Fibroblast of the conjunctiva (primary cell): ENCODE measurements at regions not wholly inside any gene's neighbourhood (a gene's known extent, or its start where the extent isn't known, plus 50 kb on each side); places are given as distances from the start of the nearest gene placed in this dataset.
A peak's percentile ranks its signal among the peaks of the same experiment; 100 is the strongest.

Experiments used
- DNase-seq: peaks from one replicate; pipeline ENCODE4 v3.0.0-alpha.2; 2010; ENCODE audit warnings: low read depth

DNA sequence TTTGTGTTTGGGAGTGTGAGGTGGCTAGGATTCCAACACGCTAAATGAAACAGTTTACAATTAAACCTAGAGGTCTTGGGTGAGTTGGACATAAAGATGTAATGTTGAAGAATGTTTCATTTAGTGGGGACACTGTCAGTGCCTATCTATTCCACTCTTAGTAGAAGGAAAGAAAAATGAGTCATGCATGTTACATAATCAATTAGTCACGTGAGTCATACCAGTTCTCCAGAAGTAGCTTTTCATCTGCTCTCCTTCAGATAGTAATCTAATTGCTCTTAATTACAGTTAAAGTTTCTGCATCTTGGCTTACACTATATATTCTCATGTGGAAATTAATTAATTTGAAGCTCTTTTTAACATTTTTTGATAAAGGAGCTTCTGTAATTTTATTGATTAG is 115.7 kb upstream of the P2RY1 start:
- DNase-seq: no peak

DNA sequence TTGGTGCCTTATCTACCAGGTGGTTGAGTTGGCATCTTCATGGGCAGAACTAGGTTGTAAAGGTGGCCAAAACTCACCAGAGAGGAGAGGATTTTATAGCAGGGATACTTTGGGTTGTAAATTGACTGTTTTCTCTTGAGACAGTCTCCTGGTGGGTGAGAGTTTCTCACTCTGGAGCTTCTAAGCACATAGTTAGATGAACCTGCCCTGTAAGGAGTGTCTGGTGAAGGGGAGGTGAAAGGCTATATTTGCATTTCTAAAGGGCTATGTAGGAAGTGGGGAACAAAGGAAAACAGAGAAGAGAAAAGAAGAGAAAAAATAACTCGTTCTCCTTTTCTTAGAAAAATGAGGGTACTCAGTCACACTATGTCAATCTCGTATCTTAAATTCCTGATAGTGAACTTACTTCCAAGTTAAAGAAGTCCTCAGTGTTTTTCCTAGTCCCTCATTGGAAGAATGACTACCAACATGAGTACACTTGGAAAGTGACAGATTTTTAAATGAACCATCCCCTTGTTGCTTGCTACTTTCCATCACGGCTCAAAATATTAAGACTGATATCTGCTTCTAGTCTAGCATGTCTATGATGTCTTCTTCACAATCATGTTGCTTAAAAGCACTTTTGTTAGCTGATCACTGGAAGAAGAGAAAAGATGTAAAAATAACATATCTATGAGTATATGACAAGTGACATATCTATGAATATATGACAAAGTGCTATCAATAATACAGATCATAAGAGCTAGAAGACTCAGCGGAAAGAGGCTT is 113.8 kb upstream of the P2RY1 start:
- DNase-seq: no peak

DNA sequence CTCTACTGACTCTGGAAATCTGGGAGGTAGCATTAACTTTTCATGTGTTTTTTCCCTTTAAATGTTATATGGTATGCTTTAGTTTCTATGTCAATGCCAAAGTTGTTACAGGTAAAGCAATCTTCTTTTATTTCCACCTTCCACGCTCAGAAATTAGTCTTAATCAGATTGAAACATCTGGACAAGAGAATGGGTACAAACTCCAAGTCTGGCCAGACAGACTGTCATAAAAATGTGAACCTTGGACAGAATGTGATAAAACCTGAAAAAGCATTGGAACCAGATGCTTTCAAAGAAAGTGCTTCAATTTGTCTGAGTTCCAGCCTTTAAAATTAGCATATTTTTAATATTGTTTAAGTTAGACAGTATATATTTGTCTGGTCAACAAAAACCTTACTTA is 110.7 kb upstream of the P2RY1 start:
- no peak for DNase-seq

DNA sequence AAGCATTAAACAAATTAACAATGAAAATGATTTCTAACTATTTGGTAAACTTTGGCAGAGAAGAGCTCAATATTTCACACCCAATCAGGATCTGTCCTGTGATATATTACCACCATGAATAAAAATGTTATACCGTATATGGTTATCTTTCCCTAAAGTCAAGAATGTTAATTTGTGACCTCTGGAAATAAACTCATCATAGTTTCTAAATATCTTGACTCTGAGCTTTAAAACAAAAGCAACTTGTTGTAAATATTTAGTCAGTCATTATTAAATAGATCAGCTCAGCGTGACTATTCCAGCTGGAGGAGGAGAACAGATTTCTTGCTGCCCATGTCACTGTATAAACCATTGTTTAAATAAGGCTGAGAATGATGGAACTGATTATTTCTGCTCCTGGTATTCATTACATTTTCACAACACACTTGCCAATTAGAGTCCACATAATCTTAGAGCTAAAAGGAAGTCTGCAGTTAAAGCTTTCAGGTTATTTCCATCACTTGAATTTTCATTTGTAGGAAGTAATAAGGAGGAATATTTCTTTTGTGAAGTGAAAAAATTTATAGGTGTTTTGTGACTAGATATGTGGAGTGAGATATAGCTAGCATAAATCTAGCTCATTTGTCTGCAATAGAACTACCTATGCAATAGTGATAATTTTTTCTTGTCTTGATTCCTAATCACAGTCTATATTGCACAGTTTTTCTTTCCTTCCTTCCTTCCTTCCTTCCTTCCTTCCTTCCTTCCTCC is 106.5 kb upstream of the P2RY1 start:
- DNase-seq: no peak

DNA sequence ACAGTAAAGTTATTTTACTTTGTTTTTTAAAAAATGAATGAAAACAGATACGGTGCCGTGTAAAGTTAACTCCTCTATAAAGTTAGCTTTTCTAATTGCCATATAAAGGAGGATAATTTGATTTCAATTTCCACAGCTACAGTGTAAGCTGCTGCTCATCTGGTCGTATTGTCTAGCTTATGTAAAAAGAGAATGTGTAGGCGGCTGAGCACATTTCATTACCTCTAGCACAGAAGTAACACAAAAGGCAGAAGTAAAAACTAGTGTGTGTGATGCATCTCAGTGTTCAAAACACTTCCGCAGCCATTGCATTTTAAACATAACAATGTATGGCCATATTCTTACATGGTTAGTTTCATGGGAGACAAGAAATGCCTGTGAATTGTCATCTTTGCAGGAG is 105.0 kb upstream of the P2RY1 start:
- no peak for DNase-seq

DNA sequence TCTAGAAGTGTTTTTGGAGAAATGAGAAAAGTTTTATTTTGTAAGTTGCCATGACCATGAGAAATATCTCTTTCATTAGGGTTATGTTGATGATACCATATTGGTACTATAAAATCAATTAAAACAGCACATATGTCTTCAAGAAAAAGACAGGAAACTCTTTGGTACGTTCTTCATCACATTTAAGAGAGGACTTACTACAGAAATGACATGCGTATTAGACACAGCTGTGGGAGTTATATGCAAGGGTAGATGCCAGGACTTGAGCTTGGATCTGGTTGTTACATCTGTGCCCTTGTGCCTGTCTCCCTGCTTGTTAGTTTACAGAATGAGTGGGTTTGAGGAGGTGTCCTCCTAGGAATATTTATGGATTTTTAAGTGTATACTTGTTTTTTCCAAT is 103.4 kb upstream of the P2RY1 start:
- no peak for DNase-seq

DNA sequence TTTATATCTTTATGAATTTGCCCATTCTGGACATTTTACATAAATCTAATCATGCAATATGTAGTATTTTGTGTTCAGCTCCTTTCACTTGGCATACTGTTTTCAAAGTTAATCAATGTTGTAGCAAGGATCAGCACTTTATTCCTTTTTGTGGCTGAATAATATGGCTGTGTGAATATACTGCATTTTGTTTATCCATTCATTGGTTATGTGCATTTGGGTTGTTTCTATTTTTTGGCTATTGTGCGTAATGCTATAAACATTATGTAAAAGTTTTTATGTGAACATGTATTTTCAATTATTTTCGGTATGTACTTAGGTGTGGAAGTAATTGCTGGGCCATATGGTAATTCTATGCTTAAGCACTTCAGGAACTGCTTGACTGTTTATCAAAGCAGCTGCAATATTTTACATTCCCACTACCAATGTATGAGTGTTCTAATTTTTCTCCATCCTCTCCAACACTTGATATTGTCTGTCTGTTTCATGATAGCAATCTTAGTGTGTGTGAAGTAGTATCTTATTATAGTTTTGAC is 101.3 kb upstream of the P2RY1 start:
- DNase-seq: no peak

DNA sequence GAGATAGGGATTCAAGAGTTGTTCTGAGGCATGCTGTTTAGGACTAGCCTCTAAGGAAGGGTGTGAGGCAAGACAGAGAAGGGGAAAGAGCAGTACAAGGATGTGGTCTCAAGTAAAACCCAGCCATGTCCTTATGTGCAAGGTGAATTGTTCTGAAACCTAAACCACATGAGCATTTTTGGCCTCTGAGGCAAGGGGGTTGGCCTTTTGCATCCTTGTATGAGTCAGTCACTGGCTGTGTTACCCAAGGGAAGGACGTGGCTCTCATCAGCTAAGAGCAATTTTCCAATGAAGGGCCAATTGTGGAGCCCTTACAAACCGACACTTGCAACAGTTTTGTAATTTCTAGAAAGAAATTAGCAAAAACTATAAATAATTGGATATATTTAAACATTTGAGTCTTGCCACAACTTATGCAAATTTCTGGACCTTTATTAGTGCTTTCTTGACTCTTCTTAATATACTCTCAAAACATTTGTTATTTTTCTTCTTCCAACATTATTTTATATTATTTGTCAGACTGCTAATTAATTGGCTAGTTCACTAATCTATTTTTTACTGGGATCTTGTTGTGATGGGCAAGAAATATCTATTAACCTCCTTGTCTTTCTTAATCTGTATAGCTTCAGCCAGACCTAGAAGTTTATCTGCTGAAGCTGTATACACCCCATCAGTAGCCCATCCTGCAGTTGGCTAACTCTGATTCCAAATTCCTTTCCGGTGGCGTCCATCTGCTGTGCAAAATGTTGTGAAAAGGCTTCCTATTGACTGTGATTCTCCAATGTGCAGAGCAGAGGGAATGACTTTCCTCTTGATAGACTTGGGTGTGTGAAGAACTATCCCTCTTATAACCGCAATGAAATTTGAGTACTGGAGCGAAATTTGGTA is 97.7 kb upstream of the P2RY1 start:
- DNase-seq: peak; percentile 32

DNA sequence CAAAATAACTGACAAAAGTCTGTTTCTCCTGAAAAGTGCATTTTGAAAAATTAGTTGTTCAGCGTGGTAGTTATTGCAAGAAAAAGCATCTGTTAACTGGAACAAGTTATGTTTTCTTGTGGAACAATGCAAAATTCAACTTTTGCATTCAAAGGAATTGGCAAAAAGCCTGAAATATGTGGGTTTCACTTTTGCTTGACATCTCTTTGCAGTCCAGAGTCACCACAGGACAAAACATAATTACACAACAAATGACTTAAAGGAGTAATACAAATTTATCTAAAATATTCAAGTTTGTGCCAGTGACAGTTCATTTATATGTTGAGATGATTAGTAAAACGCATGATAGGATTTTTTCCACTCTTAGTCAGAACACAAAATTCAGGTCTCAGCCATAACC is 96.3 kb upstream of the P2RY1 start:
- DNase-seq: no peak

DNA sequence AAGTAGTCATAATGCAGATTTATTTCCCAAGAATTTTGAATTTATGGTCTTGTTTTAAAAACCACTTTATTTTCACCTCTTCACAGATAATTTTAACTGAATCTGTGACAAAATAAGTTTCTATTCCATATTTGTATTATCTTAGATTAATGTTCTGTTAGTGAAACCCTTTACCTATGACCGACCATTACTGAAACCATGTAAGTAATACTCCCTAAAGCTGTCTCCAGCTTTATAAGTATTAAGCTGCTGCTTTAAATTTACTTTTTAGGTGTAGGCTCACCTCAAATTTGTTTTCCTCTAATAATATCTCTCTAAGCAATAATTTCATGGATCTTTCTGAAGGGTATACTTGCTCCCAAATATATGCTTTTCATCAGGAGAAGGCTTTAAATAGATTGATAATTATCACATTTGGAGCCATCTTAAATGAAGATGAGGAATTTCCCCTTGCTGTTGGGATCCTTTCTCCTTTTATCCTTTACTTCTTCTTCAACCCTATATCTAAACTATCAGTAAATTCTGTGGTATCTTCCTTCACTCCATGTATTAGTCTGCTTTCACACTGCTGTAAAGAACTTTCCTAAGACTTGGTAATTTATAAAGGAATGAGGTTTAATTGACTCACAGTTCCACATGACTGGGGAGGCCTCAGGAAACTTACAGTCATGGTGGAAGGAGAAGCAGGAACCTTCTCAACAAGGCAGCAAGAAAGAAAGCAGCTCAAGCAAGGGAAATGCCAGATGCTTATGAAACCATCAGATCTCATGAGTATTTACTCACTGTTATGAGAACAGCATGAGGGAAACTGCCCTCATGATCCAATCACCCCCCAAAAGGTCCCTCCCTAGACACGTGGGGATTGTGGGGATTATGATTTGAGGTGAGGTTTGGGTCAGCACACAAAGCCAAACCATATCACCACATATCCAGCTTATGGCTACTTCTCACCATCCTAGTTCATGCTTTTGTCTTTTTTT is 92.3 kb upstream of the P2RY1 start:
- DNase-seq: no peak

DNA sequence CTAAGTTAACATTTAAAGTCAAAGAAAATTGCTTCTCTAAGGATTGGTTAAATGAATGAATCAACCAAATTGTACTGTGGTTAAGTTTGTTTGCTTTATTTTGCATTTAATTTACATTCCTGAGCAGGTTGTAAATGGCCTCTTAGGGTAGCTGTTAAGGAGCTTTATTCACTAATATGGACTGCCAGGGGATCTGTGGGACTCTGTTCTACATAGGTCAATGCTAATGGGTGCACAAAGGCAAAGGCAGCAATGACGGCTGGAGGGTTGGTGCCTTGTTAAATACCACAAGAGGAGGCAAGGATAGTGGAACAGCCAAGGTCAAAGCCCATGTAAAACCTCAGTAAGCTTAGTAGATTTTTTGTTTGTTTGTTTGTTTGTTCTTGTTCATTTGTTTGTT is 89.3 kb upstream of the P2RY1 start:
- no peak for DNase-seq

DNA sequence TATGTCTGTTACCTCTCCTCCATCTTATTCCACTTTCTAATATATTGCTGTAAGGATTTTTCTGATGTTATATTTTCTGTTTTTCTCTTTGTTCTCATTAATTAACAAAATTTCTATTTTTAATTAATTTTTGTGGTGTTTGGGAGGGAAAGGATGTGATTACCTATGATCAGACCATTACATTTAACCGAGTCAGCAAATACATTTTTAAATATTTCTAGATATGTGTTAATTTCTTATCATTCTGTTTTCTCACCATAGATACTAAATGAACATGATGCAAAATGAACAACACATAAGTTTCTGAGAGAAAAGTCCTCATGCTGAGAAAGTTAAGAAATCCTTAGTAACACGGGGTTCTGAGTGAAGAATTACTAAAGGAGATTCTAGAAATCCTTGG is 80.6 kb upstream of the P2RY1 start:
- DNase-seq: no peak

DNA sequence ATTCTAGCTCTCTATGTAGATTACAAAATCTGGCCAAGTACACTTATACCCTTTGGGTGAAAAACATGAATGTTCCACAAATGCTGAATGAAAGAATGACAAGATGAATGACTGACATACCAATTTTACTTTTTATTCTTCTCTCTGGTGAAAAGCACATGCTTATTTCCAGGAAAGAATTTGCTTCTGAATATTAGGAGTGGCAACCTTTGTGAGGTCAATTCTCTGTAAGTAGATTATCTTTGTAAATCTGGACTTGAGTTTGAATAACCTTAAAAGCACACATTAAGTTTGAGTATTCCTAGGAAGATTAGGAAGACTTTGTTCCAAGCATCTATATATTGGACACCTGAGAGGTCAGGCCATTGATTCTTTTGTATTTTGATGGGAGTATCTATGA is 78.1 kb upstream of the P2RY1 start:
- no peak for DNase-seq

DNA sequence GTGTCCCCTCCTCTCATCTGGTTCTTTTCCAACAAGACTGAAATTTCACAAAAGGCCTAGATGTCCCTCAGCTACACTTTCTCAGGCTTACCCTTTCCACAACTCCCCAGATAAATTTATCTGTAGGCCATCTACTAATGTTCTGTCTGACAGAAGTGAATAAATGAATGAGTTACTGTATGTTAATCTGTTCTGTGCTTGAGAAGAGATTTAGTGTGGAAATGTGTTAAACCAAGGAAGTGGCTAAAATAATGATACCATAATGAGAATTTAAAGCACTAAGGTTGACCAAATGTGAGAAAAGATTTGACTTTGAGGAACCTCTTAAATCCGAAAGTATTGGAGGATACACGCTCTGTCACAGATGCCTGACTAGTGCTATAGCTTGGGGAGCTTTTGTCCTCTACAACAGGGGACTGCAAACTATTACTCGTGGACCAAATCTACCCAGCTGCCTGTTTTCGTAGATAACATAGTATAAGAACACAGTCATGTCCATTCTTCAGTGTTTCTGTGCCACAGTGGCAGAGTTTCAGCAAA is 74.8 kb upstream of the P2RY1 start:
- DNase-seq: no peak

DNA sequence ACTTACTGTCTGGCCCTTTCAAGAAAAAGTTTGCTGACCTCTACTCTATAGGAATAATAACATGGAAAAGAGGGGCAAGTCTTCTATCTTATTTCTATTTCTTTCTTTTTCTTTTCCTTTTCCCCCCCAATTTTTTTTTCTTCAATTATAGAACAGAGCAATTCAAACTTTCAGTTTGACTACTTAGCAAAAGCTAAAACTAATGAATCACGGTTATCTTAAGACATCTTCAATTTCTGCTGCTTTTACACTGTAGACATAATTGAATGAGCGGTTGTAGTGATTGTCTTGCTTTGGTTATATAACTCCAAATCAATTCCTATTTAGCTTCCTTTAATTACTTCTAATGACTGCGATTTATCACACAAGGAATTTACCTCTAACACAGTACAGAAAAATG is 74.3 kb upstream of the P2RY1 start:
- no peak for DNase-seq

DNA sequence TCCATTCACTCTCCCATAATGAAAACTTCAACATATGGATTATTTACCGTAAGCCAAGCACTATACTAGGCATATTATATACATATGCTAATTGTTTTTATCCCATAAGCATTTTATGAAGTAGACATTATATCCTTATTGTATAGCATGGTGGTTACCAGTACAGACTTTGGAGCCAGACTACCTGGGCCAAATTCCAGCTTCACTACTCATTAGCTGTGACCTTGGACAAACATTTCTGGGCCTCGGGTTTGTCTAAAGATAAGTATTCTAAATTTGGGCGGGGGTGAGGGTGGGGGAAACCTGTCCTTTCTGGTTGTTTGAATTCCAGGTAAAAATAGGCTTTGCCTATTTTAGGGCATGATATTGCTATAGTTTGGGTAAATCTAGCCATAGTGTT is 66.5 kb upstream of the P2RY1 start:
- DNase-seq: no peak

DNA sequence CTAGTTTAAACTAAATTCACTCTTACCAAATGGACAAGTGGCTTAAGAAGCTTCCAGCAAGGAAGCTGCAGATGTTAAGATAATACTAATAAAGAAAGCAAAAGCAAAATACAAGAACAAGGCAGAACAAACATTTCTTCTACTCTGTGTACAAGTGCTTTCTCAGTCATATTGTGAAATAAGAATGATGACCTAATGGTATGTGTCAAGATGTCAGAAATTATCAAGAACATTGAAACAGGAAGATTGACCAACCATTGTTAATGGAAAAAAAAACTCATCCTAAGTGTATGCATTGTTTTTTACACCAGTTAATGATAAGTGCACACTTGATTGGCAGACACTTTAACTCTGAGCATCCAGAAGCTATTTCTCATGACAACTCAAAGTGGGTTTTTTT is 65.4 kb upstream of the P2RY1 start:
- DNase-seq: no peak

DNA sequence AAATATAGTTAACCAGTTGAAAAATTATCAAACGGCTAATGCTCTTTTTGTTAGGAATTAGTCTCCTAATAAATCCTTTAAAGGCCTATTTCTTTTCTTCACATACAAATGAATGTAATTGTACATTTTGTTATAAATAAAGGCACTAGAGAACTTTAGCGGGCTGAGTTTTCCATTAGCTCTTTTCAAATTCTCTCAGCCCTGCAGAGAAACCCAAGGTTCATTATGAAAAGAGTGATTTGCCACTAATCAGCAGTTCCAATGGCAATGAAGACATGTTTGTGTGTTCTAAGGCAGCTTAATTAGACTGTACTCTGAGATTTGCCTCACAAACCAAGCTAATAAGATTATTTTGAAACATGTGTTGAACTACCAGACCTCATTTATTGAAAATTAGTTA is 64.6 kb upstream of the P2RY1 start:
- DNase-seq: no peak

DNA sequence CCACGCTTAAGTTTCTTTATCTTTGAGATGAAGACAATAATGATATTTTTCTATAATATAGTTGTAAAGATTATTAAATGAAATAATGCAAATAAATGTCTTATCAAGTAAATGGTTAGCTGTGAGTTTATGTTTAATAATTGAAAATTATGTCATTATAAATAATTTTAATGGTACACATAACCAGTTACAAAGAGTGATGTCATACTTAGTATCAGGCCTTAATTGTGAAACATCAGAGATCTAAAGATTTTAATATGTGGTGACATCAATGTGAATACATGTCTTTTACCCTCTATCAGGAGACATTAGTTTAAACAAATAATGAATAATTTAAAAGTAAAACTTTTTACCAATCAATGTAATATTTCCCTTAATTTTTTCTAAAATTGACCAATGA is 63.8 kb upstream of the P2RY1 start:
- DNase-seq: no peak

DNA sequence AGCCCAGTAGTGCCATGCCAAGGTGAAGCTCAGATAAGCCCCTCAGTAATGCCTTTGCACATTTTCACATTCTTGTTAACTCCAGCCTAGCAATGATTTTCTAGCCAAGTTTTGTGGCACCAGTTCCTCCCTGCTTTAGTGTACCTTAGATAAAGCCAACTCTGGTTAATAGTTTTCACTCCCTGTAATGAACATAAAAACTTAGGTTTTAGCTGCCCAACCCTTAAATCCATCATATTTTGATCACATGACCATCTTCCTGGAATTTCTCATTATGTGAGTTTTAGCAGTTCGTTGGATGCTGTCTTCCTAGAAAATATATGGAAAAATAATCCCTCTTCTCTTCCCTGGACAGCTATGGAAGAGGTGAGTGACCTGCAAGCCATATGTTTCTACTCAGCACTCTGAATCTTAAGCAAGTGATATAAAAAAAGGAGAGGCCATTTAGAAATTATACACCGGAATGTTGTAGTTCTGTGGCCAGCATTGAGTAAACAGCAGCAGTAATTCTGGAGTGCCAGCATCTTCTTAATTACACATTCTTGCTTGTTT is 62.2 kb upstream of the P2RY1 start:
- no peak for DNase-seq

DNA sequence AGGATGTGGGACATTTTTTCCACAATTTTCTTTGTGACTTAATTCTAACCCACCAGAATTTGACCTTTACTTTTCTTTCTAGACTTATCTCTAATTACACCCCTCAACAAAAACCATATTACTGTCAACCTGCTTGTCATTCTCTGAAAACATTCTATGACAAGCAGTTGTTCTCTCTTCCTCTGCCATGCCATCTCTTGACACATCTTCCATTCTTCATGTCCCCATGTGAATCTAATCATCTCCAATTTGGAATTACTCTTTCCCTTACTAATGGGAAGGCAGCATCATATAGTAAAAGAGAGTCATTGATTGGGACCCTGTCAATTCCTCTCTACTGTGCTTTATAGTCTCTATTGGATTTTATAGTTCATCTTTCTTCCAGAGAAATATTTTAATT is 61.3 kb upstream of the P2RY1 start:
- DNase-seq: no peak
